ENCODE measurements at regions not wholly inside any gene's neighbourhood (a gene's known extent, or its start where the extent isn't known, plus 50 kb on each side); places are given as distances from the start of the nearest gene placed in this dataset.
"Not testable (repeated sequence)": the region's sequence is repeated elsewhere in the genome, so short reads cannot be mapped to it uniquely, and the experiment has no call there.

- TF ChIP-seq, protein P1, sequence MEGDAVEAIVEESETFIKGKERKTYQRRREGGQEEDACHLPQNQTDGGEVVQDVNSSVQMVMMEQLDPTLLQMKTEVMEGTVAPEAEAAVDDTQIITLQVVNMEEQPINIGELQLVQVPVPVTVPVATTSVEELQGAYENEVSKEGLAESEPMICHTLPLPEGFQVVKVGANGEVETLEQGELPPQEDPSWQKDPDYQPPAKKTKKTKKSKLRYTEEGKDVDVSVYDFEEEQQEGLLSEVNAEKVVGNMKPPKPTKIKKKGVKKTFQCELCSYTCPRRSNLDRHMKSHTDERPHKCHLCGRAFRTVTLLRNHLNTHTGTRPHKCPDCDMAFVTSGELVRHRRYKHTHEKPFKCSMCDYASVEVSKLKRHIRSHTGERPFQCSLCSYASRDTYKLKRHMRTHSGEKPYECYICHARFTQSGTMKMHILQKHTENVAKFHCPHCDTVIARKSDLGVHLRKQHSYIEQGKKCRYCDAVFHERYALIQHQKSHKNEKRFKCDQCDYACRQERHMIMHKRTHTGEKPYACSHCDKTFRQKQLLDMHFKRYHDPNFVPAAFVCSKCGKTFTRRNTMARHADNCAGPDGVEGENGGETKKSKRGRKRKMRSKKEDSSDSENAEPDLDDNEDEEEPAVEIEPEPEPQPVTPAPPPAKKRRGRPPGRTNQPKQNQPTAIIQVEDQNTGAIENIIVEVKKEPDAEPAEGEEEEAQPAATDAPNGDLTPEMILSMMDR (IDR thresholded peaks at IDR 0.05): no peak
- Mint-ChIP-seq H3K27me3 (ENCODE audit: low read depth) (no peaks in the 10 kb centered on the region), H3K9me3 (ENCODE audit: low read depth) (peaks cover 43% of the 10 kb centered on the region), H3K27ac (ENCODE audit: unreplicated experiment) (no peak overlapping the region), H3K4me1 (ENCODE audit: low read depth) (no peaks in the 10 kb centered on the region), H3K36me3 (ENCODE audit: low read depth) (no peaks in the 10 kb centered on the region), H3K4me3 (ENCODE audit: unreplicated experiment) (no peak overlapping the region)
- DNase-seq (ENCODE audit: low spot score): no peak
Measured at GRCh38 chr7:51929818-51930217, 613.2 kb upstream of the COBL start.

DNA sequence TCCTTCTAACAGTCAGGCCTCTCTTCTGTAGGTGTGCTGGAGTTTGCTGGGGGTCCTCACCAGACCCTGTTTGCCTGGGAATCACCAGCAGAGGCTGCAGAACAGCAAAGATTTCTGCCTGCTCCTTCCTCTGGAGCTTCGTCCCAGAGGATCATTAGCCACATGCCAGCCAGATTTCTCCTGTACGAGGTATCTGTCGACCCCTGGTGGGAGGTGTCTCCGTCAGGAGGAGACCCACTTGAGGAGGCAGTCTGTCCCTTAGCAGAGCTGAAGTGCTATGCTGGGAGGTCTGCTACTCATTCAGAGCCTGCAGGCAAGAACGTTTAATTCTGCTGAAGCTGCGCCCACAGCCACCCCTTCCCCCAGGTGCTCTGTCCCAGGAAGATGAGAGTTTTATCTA is 611.1 kb upstream of the COBL start:
- Mint-ChIP-seq H3K4me1 (ENCODE audit: low read depth) (no peaks in the 10 kb centered on the region), H3K36me3 (ENCODE audit: low read depth) (no peaks in the 10 kb centered on the region), H3K4me3 (ENCODE audit: unreplicated experiment) (no peak overlapping the region), H3K9me3 (ENCODE audit: low read depth) (peaks cover 44% of the 10 kb centered on the region), H3K27me3 (ENCODE audit: low read depth) (no peaks in the 10 kb centered on the region), H3K27ac (ENCODE audit: unreplicated experiment) (no peak overlapping the region)
- TF ChIP-seq, protein P1 (IDR thresholded peaks at IDR 0.05): no peak
- DNase-seq (ENCODE audit: low spot score): no peak

DNA sequence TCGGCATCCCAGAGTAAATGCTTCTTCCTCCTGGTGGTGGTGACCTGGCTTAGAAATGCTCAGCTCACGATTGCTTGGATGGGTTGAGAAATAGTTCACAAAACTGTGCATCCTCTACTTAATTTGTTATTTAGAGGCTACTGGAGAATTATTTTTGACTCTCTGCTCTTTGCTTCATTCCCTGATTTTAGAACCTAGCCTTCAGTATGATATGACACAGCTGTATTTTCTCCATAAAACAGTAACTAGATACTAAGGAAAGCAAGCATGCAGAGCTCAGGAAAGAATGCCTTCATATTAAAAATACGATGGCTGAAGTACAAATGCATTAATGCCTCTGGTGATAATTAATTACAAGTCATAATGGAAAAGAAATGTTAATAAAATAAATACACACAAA is 602.0 kb upstream of the COBL start:
- H3K27ac Mint-ChIP-seq (ENCODE audit: unreplicated experiment): no peak overlapping the region
- TF ChIP-seq, protein P1 (IDR thresholded peaks at IDR 0.05): no peak
- H3K36me3 Mint-ChIP-seq (ENCODE audit: low read depth): no peaks in the 10 kb centered on the region
- no peak for DNase-seq (ENCODE audit: low spot score)
- H3K4me1 Mint-ChIP-seq (ENCODE audit: low read depth): no peaks in the 10 kb centered on the region
- H3K4me3 Mint-ChIP-seq (ENCODE audit: unreplicated experiment): no peak overlapping the region
- peaks cover 30% of the 10 kb centered on the region for H3K9me3 Mint-ChIP-seq (ENCODE audit: low read depth)
- H3K27me3 Mint-ChIP-seq (ENCODE audit: low read depth): no peaks in the 10 kb centered on the region

GRCh38 chr7:51901489-51901840 is 584.9 kb upstream of the COBL start:
- TF ChIP-seq, protein P1 (IDR thresholded peaks at IDR 0.05): no peak
- no peak overlapping the region for H3K4me3 Mint-ChIP-seq (ENCODE audit: unreplicated experiment)
- no peaks in the 10 kb centered on the region for H3K27me3 Mint-ChIP-seq (ENCODE audit: low read depth)
- H3K36me3 Mint-ChIP-seq (ENCODE audit: low read depth): no peaks in the 10 kb centered on the region
- no peak overlapping the region for H3K27ac Mint-ChIP-seq (ENCODE audit: unreplicated experiment)
- no peaks in the 10 kb centered on the region for H3K4me1 Mint-ChIP-seq (ENCODE audit: low read depth)
- H3K9me3 Mint-ChIP-seq (ENCODE audit: low read depth): peaks cover 26% of the 10 kb centered on the region
- DNase-seq (ENCODE audit: low spot score): no peak

- H3K36me3 Mint-ChIP-seq (ENCODE audit: low read depth); H3K4me3 Mint-ChIP-seq (ENCODE audit: unreplicated experiment); H3K27ac Mint-ChIP-seq (ENCODE audit: unreplicated experiment); H3K4me1 Mint-ChIP-seq (ENCODE audit: low read depth); H3K27me3 Mint-ChIP-seq (ENCODE audit: low read depth); DNase-seq (ENCODE audit: low spot score): not testable (repeated sequence)
- H3K9me3 Mint-ChIP-seq (ENCODE audit: low read depth): peaks cover 28% of the 10 kb centered on the region
Measured at GRCh38 chr7:51900755-51901488, 584.3 kb upstream of the COBL start.

DNA sequence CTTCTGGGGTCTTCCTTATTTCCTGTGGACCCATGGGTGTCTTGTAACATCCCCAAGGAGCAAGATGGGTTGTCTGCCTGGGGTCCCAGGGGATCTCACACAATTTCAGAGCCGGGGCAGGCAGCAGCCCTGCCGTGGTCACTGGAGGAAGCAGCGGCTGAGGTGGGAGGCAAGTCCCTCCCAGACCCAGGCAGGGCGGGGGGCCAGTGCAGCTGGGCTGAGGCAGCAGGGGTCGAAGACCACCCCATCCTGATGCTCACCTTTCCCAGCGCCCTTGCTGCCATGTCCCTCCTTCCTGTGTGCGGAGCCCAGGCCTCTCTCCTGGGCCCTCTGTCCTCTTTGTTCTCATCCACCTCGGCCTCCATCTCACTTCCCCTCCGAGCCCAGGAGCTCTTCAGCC is 583.0 kb upstream of the COBL start:
- H3K4me3 Mint-ChIP-seq (ENCODE audit: unreplicated experiment): no peak overlapping the region
- H3K27me3 Mint-ChIP-seq (ENCODE audit: low read depth): no peaks in the 10 kb centered on the region
- H3K9me3 Mint-ChIP-seq (ENCODE audit: low read depth): peaks cover 22% of the 10 kb centered on the region
- no peaks in the 10 kb centered on the region for H3K4me1 Mint-ChIP-seq (ENCODE audit: low read depth)
- H3K36me3 Mint-ChIP-seq (ENCODE audit: low read depth): no peaks in the 10 kb centered on the region
- no peak overlapping the region for H3K27ac Mint-ChIP-seq (ENCODE audit: unreplicated experiment)
- DNase-seq (ENCODE audit: low spot score): no peak
- TF ChIP-seq, protein P1 (IDR thresholded peaks at IDR 0.05): no peak

Measured in chondrocyte (in vitro differentiated cells).